ENCODE measurements at regions not wholly inside any gene's neighbourhood (a gene's known extent, or its start where the extent isn't known, plus 50 kb on each side); places are given as distances from the start of the nearest gene placed in this dataset.

DNA sequence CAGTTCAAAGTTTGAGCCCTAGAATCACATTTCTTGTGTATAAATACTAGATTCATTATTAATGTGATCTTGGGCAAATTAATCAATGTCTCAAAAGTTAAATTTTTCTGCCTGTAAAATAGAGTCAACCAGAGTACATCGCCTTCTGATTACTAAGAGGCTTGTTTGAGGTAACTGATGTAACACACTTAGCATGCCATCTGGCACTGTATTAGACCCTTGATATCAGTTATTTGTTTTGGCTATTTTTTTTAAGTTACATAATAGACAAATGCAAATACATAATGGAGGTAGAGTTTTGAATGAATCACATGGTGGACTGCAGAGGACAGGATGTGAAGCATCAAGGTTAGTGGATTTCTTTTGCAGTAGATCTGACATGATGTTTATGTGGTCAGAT is 298.4 kb downstream of the ADGRL2 start:
- H3K36me3 ChIP-seq (ENCODE audit: control insufficient read depth, low read length), result no peaks in the 10 kb centered on the region
- H3F3A ChIP-seq (ENCODE audit: control insufficient read depth, insufficient read depth), result no peaks in the 10 kb centered on the region
- H3K4me1 ChIP-seq (ENCODE audit: control insufficient read depth, low read length), result no peaks in the 10 kb centered on the region
- no peaks in the 10 kb centered on the region for H3K79me2 ChIP-seq (ENCODE audit: control insufficient read depth, low read length)
- no peaks in the 10 kb centered on the region for H4K20me1 ChIP-seq (ENCODE audit: control insufficient read depth, insufficient read depth, low read depth, low read length)
- no peaks in the 10 kb centered on the region for H3K9me3 ChIP-seq (ENCODE audit: control insufficient read depth, insufficient read depth, low read length)
- no peaks in the 10 kb centered on the region for H3K9me2 ChIP-seq (replicated peaks; ENCODE audit: control insufficient read depth, low read length)
- no peak overlapping the region for H3K4me2 ChIP-seq (ENCODE audit: low read length)
- no peak overlapping the region for H3K4me3 ChIP-seq (ENCODE audit: low read length)
- no peak overlapping the region for H3K27ac ChIP-seq (ENCODE audit: low read depth, low read length)
- H3K27me3 ChIP-seq (ENCODE audit: control insufficient read depth, low read length), result no peaks in the 10 kb centered on the region
- no peak for TF ChIP-seq EZH2phosphoT487 (IDR thresholded peaks at IDR 0.05; ENCODE audit: borderline replicate concordance, low read length)
- TF ChIP-seq, protein P1, sequence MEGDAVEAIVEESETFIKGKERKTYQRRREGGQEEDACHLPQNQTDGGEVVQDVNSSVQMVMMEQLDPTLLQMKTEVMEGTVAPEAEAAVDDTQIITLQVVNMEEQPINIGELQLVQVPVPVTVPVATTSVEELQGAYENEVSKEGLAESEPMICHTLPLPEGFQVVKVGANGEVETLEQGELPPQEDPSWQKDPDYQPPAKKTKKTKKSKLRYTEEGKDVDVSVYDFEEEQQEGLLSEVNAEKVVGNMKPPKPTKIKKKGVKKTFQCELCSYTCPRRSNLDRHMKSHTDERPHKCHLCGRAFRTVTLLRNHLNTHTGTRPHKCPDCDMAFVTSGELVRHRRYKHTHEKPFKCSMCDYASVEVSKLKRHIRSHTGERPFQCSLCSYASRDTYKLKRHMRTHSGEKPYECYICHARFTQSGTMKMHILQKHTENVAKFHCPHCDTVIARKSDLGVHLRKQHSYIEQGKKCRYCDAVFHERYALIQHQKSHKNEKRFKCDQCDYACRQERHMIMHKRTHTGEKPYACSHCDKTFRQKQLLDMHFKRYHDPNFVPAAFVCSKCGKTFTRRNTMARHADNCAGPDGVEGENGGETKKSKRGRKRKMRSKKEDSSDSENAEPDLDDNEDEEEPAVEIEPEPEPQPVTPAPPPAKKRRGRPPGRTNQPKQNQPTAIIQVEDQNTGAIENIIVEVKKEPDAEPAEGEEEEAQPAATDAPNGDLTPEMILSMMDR (IDR thresholded peaks at IDR 0.05; ENCODE audit: low read depth, low read length, poor library complexity, severe bottlenecking), result no peak

DNA sequence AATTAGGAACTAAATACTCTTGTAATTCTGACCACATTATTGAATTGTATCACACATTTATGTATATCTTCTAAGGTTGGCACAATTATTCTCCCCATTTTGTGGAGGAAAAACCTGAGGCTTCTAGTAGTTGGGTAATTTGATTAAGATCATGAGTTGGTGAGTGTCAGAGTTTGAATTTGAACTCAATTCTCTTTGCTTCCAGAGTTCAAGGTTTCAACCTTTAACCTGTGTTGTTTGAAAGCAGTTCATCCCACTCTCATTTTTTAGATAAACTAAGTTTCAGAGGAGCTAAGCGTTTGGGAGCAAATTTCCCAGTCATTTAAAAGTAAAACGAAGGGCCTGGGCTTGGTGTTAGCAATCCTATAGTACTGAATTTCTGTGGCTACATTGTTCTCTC is 293.4 kb downstream of the ADGRL2 start:
- Histone ChIP-seq H3K4me2 (ENCODE audit: low read length) (no peak overlapping the region), H3K9me3 (ENCODE audit: control insufficient read depth, insufficient read depth, low read length) (no peaks in the 10 kb centered on the region), H3K4me1 (ENCODE audit: control insufficient read depth, low read length) (no peaks in the 10 kb centered on the region), H3F3A (ENCODE audit: control insufficient read depth, insufficient read depth) (no peaks in the 10 kb centered on the region), H3K4me3 (ENCODE audit: low read length) (no peak overlapping the region), H3K79me2 (ENCODE audit: control insufficient read depth, low read length) (no peaks in the 10 kb centered on the region), H4K20me1 (ENCODE audit: control insufficient read depth, insufficient read depth, low read depth, low read length) (no peaks in the 10 kb centered on the region), H3K27ac (ENCODE audit: low read depth, low read length) (no peak overlapping the region), H3K27me3 (ENCODE audit: control insufficient read depth, low read length) (no peaks in the 10 kb centered on the region), H3K9me2 (replicated peaks; ENCODE audit: control insufficient read depth, low read length) (no peaks in the 10 kb centered on the region), H3K36me3 (ENCODE audit: control insufficient read depth, low read length) (no peaks in the 10 kb centered on the region)
- TF ChIP-seq, protein P1 (IDR thresholded peaks at IDR 0.05; ENCODE audit: low read depth, low read length, poor library complexity, severe bottlenecking), result no peak
- no peak for TF ChIP-seq EZH2phosphoT487 (IDR thresholded peaks at IDR 0.05; ENCODE audit: borderline replicate concordance, low read length)

DNA sequence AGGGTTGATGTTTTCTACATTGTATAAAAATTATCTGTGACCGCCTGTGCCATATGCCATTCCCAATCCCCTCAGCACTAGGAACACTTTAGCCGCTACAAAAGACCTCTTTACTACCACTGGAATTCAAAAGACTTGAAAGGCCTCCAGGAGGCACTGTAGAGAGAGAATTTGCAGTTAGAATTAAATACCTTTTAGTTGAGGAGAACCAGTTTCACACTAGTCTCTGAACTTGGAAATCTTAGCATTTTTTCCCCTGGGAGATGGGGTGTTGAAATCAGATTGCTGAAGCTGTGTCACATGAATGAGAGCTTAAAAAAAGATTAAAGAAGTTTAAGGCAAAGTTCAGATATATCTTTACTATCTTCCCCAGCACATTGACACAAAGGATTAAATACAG is 291.0 kb downstream of the ADGRL2 start:
- no peak overlapping the region for H3K4me2 ChIP-seq (ENCODE audit: low read length)
- no peaks in the 10 kb centered on the region for H3K79me2 ChIP-seq (ENCODE audit: control insufficient read depth, low read length)
- H3K36me3 ChIP-seq (ENCODE audit: control insufficient read depth, low read length), result no peaks in the 10 kb centered on the region
- H3K4me3 ChIP-seq (ENCODE audit: low read length), result no peak overlapping the region
- TF ChIP-seq, protein P1 (IDR thresholded peaks at IDR 0.05; ENCODE audit: low read depth, low read length, poor library complexity, severe bottlenecking), result no peak
- TF ChIP-seq EZH2phosphoT487 (IDR thresholded peaks at IDR 0.05; ENCODE audit: borderline replicate concordance, low read length), result no peak
- no peaks in the 10 kb centered on the region for H3K27me3 ChIP-seq (ENCODE audit: control insufficient read depth, low read length)
- no peaks in the 10 kb centered on the region for H3K4me1 ChIP-seq (ENCODE audit: control insufficient read depth, low read length)
- H4K20me1 ChIP-seq (ENCODE audit: control insufficient read depth, insufficient read depth, low read depth, low read length), result no peaks in the 10 kb centered on the region
- H3F3A ChIP-seq (ENCODE audit: control insufficient read depth, insufficient read depth), result no peaks in the 10 kb centered on the region
- no peaks in the 10 kb centered on the region for H3K9me2 ChIP-seq (replicated peaks; ENCODE audit: control insufficient read depth, low read length)
- no peaks in the 10 kb centered on the region for H3K9me3 ChIP-seq (ENCODE audit: control insufficient read depth, insufficient read depth, low read length)
- no peak overlapping the region for H3K27ac ChIP-seq (ENCODE audit: low read depth, low read length)

DNA sequence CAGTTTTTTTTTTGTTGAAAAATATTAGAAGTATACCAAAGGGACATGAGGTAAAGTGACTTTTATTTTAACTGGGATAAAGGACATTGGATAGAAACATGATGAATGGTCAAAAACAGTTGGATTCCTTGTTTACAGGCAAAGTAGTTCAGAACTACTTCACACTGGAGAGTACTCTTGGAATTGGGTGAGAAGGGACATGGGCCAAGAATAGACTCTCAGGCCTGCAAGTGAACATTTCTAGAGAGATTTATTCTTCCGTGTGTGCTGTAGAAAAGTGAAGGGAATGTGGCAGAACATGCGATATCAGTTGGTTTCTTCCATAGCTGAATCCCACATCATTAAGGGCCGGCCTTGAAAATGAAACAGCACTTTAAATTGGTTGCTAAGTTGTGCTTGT is 290.5 kb downstream of the ADGRL2 start:
- Histone ChIP-seq H3K4me3 (ENCODE audit: low read length) (no peak overlapping the region), H3K79me2 (ENCODE audit: control insufficient read depth, low read length) (no peaks in the 10 kb centered on the region), H4K20me1 (ENCODE audit: control insufficient read depth, insufficient read depth, low read depth, low read length) (no peaks in the 10 kb centered on the region), H3K27me3 (ENCODE audit: control insufficient read depth, low read length) (no peaks in the 10 kb centered on the region), H3K4me2 (ENCODE audit: low read length) (no peak overlapping the region), H3K9me3 (ENCODE audit: control insufficient read depth, insufficient read depth, low read length) (no peaks in the 10 kb centered on the region), H3K9me2 (replicated peaks; ENCODE audit: control insufficient read depth, low read length) (no peaks in the 10 kb centered on the region), H3K4me1 (ENCODE audit: control insufficient read depth, low read length) (no peaks in the 10 kb centered on the region), H3F3A (ENCODE audit: control insufficient read depth, insufficient read depth) (no peaks in the 10 kb centered on the region), H3K36me3 (ENCODE audit: control insufficient read depth, low read length) (no peaks in the 10 kb centered on the region), H3K27ac (ENCODE audit: low read depth, low read length) (no peak overlapping the region)
- TF ChIP-seq EZH2phosphoT487 (IDR thresholded peaks at IDR 0.05; ENCODE audit: borderline replicate concordance, low read length), result no peak
